ENCODE measurements at regions not wholly inside any gene's neighbourhood (a gene's known extent, or its start where the extent isn't known, plus 50 kb on each side); places are given as distances from the start of the nearest gene placed in this dataset.
A peak's percentile ranks its signal among the peaks of the same experiment; 100 is the strongest.

DNA sequence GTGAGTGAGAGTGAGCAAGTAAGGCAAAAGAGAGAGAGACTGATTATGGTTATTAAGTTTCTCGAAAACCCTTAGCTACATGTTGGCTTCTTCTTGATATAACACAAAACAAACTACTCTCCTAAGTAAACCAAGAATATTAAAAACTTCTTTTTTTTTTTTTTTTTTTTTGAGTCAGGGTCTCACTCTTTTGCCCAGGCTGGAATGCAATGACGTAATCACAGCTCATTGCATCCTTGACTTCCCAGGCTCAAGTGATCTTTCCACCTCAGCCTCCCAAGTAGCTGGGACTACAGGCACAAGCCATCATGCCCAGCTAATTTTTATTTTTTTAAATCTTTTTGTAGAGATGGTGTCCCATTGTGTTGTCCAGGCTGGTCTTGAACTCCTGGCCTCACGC lies 102.2 kb upstream of the IL6 start:
- no peak overlapping the region for H3K4me3 ChIP-seq (ENCODE audit: low read length)
- H3K4me1 ChIP-seq (ENCODE audit: low read length): peaks cover 40% of the 10 kb centered on the region
- H3K36me3 ChIP-seq (replicated peaks; ENCODE audit: low read depth, low read length): peaks cover 84% of the 10 kb centered on the region
- H3K27ac ChIP-seq (ENCODE audit: low read length): no peak overlapping the region
- H3K9me3 ChIP-seq (ENCODE audit: insufficient read depth, low read length): 0 out of 2 replicates have a peak, but pooled peaks cover 2% of the 10 kb centered on the region
- no peaks in the 10 kb centered on the region; the same call in 1 of the 2 replicates for H4K20me1 ChIP-seq (ENCODE audit: insufficient read depth, low read length)
- no peak overlapping the region for H3K4me2 ChIP-seq (ENCODE audit: low read length)
- no peak overlapping the region for H3K9ac ChIP-seq (ENCODE audit: low read length)
- H3K27me3 ChIP-seq (ENCODE audit: low read depth, low read length): no peaks in the 10 kb centered on the region
- peaks cover 76% of the 10 kb centered on the region for H3K79me2 ChIP-seq (ENCODE audit: low read length)
- no peak overlapping the region for H2AFZ ChIP-seq (ENCODE audit: low read depth, low read length)
- no peak for TF ChIP-seq EZH2phosphoT487 (IDR thresholded peaks at IDR 0.05; ENCODE audit: low read depth)
- TF ChIP-seq, protein P1, sequence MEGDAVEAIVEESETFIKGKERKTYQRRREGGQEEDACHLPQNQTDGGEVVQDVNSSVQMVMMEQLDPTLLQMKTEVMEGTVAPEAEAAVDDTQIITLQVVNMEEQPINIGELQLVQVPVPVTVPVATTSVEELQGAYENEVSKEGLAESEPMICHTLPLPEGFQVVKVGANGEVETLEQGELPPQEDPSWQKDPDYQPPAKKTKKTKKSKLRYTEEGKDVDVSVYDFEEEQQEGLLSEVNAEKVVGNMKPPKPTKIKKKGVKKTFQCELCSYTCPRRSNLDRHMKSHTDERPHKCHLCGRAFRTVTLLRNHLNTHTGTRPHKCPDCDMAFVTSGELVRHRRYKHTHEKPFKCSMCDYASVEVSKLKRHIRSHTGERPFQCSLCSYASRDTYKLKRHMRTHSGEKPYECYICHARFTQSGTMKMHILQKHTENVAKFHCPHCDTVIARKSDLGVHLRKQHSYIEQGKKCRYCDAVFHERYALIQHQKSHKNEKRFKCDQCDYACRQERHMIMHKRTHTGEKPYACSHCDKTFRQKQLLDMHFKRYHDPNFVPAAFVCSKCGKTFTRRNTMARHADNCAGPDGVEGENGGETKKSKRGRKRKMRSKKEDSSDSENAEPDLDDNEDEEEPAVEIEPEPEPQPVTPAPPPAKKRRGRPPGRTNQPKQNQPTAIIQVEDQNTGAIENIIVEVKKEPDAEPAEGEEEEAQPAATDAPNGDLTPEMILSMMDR (IDR thresholded peaks at IDR 0.05; ENCODE audit: low read depth, low read length): no peak

DNA sequence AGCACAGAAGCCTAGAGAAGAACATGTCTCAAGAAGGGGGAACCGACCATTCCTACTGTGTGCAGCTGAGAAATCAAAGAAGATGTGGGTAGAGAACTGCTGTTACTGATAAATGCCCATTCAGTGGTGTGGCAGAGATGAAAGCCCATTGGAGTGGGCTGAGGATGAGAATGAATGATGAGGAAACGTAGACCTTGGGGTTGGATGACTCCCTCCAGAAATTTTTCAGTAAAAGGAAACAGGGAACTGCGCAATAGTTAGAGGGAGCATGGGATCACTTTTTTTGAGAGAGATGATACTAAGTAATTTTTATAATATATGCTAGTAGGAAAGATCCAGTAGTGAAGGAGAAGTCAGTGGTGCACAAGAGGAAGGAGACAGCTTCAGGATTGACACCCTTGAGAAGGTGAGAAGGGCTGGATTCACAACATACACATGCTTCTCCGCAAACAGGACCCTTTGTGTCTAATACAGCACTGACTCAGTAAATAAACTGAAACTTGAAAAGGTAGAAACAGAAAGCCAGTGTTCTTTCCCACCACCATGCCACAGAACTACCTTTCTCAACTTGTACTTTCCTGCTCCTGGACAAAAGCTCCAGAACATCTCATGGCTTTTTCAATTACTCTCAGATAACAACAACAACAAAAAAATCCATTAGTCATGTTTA lies 104.7 kb upstream of the IL6 start:
- H3K4me1 ChIP-seq (ENCODE audit: low read length): peaks cover 27% of the 10 kb centered on the region
- H3K27ac ChIP-seq (ENCODE audit: low read length): no peak overlapping the region
- no peaks in the 10 kb centered on the region; the same call in 1 of the 2 replicates for H4K20me1 ChIP-seq (ENCODE audit: insufficient read depth, low read length)
- H3K79me2 ChIP-seq (ENCODE audit: low read length): peaks cover 74% of the 10 kb centered on the region
- peaks cover 88% of the 10 kb centered on the region for H3K36me3 ChIP-seq (replicated peaks; ENCODE audit: low read depth, low read length)
- TF ChIP-seq EZH2phosphoT487 (IDR thresholded peaks at IDR 0.05; ENCODE audit: low read depth): no peak
- TF ChIP-seq, protein P1 (IDR thresholded peaks at IDR 0.05; ENCODE audit: low read depth, low read length): no peak
- no peak overlapping the region for H3K4me2 ChIP-seq (ENCODE audit: low read length)
- no peak overlapping the region for H2AFZ ChIP-seq (ENCODE audit: low read depth, low read length)
- peaks cover 13% of the 10 kb centered on the region; the same call in 1 of the 2 replicates for H3K9me3 ChIP-seq (ENCODE audit: insufficient read depth, low read length)
- no peak overlapping the region for H3K4me3 ChIP-seq (ENCODE audit: low read length)
- no peak overlapping the region for H3K9ac ChIP-seq (ENCODE audit: low read length)
- no peaks in the 10 kb centered on the region for H3K27me3 ChIP-seq (ENCODE audit: low read depth, low read length)

DNA sequence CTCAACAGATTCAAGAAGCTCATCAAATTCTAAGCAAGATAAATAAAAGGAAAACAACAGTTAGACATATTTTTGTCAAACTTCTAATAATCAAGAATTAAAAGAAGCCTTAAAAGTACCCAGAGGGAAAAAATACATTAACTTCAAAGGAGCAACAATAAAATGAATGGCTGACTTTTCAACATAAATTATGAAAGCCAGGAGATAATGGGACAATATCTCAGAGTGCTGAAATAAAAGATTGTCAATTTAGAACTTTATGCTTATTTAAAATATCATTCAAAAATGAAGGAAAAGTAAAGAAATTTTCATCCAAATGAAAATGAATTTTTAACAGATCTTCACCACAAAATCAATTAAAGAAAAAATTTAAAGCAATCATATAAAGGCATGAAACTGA lies 108.5 kb upstream of the IL6 start:
- no peak overlapping the region for H2AFZ ChIP-seq (ENCODE audit: low read depth, low read length)
- TF ChIP-seq, protein P1 (IDR thresholded peaks at IDR 0.05; ENCODE audit: low read depth, low read length): no peak
- no peak for TF ChIP-seq EZH2phosphoT487 (IDR thresholded peaks at IDR 0.05; ENCODE audit: low read depth)
- no peak overlapping the region for H3K4me2 ChIP-seq (ENCODE audit: low read length)
- peaks cover 55% of the 10 kb centered on the region for H3K4me1 ChIP-seq (ENCODE audit: low read length)
- H4K20me1 ChIP-seq (ENCODE audit: insufficient read depth, low read length): no peaks in the 10 kb centered on the region; the same call in 1 of the 2 replicates
- H3K79me2 ChIP-seq (ENCODE audit: low read length): peaks cover 83% of the 10 kb centered on the region
- H3K27me3 ChIP-seq (ENCODE audit: low read depth, low read length): no peaks in the 10 kb centered on the region
- H3K9ac ChIP-seq (ENCODE audit: low read length): no peak overlapping the region
- H3K36me3 ChIP-seq (replicated peaks; ENCODE audit: low read depth, low read length): peaks cover 88% of the 10 kb centered on the region
- H3K27ac ChIP-seq (ENCODE audit: low read length): peak overlapping the region; percentile 98
- peak overlapping the region; percentile 33; the same call in 1 of the 2 replicates for H3K4me3 ChIP-seq (ENCODE audit: low read length)
- peaks cover 13% of the 10 kb centered on the region; the same call in 1 of the 2 replicates for H3K9me3 ChIP-seq (ENCODE audit: insufficient read depth, low read length)

DNA sequence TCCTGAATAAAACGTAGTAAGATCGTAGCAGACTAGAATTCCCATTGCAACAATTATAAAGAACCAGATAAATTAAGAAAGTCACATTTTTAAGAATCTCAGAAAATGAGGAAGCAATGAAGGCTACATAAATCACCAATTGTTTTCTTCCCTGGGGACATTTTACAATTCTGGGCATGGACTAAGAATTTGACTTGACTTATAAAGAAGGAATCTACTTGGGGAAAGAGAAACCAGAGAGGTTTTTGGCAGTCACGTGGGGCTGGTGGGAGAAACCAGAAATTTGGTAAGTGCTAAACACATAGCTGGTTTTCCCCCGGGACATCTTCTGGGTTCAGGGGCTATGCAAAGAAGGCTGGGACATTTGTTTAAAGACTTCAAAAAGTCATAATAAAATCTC lies 109.8 kb upstream of the IL6 start:
- Histone ChIP-seq H3K9me3 (ENCODE audit: insufficient read depth, low read length) (peaks cover 13% of the 10 kb centered on the region; the same call in 1 of the 2 replicates), H3K4me2 (ENCODE audit: low read length) (peak overlapping the region; percentile 66), H4K20me1 (ENCODE audit: insufficient read depth, low read length) (no peaks in the 10 kb centered on the region; the same call in 1 of the 2 replicates), H3K36me3 (replicated peaks; ENCODE audit: low read depth, low read length) (peaks cover 74% of the 10 kb centered on the region), H3K9ac (ENCODE audit: low read length) (peak overlapping the region; percentile 53; the same call in 1 of the 2 replicates), H3K79me2 (ENCODE audit: low read length) (peaks cover 84% of the 10 kb centered on the region), H3K4me1 (ENCODE audit: low read length) (peaks cover 61% of the 10 kb centered on the region), H3K4me3 (ENCODE audit: low read length) (peak overlapping the region; percentile 33), H3K27me3 (ENCODE audit: low read depth, low read length) (no peaks in the 10 kb centered on the region), H2AFZ (ENCODE audit: low read depth, low read length) (no peak overlapping the region), H3K27ac (ENCODE audit: low read length) (peak overlapping the region; percentile 98)
- TF ChIP-seq, protein P1 (IDR thresholded peaks at IDR 0.05; ENCODE audit: low read depth, low read length): no peak
- no peak for TF ChIP-seq EZH2phosphoT487 (IDR thresholded peaks at IDR 0.05; ENCODE audit: low read depth)

Measured in OCI-LY3 (cell line).